H1 (cell line): ENCODE measurements at regions not wholly inside any gene's neighbourhood (a gene's known extent, or its start where the extent isn't known, plus 50 kb on each side); places are given as distances from the start of the nearest gene placed in this dataset.

Source experiments
- CTCF ChIA-PET: fragments of 300-600 bp; sonication (Branson Sonifier 250); formaldehyde crosslinking; loops from one replicate; lab custom pipeline; 2021; ENCODE audit not compliant: partially characterized antibody; lab: Charles Lee
- POLR2A ChIA-PET: fragments of 300-600 bp; sonication (Branson Sonifier 250); formaldehyde crosslinking; loops from one replicate; lab custom pipeline; 2021; ENCODE audit warnings: inconsistent platforms; ENCODE audit not compliant: partially characterized antibody; lab: Charles Lee
- DNase-seq, 2 experiments: peaks; one replicate each; pipeline versions ENCODE4 v3.0.0 to v3.0.0-alpha.2; 2010 to 2022; ENCODE audit warnings: low spot score in 2 of 2, low read depth in 1 of 2, mixed read lengths in 1 of 2
- FAIRE-seq: peaks from 2 replicates; lab custom pipeline; 2011; peaks lifted over from hg19 to GRCh38; lab: Jason Lieb, UNC
- H2AFZ ChIP-seq: 2 replicates; pipeline ENCODE4 v1.8.1; 2012; ENCODE audit warnings: low read length, inconsistent platforms
- H2AK5ac ChIP-seq: 2 replicates; pipeline ENCODE4 v1.6.1; 2013; ENCODE audit warnings: low read depth, low read length
- H2BK120ac ChIP-seq: replicated peaks from 2 replicates; pipeline ENCODE3; 2013; ENCODE audit warnings: low read depth, low read length, inconsistent platforms
- H2BK12ac ChIP-seq: 2 replicates; pipeline ENCODE4 v1.6.1; 2013; ENCODE audit warnings: low read depth, low read length
- H2BK15ac ChIP-seq: 2 replicates; pipeline ENCODE4 v1.6.1; 2013; ENCODE audit warnings: low read length
- H2BK20ac ChIP-seq: 2 replicates; pipeline ENCODE4 v1.6.1; 2013; ENCODE audit warnings: low read length
- H2BK5ac ChIP-seq: 2 replicates; pipeline ENCODE4 v1.6.1; 2013; ENCODE audit warnings: low read depth, low read length
- H3K14ac ChIP-seq: 2 replicates; pipeline ENCODE4 v1.6.1; 2013; ENCODE audit warnings: inconsistent platforms; ENCODE audit not compliant: insufficient read length
- H3K18ac ChIP-seq: 2 replicates; pipeline ENCODE4 v1.6.1; 2013; ENCODE audit warnings: low read length; ENCODE audit errors: extremely low read depth
- H3K23ac ChIP-seq: 2 replicates; pipeline ENCODE4 v1.6.1; 2013; ENCODE audit warnings: inconsistent platforms; ENCODE audit not compliant: insufficient read length
- H3K23me2 ChIP-seq: 2 replicates; pipeline ENCODE4 v1.6.1; 2013; ENCODE audit warnings: low read depth, low read length
- H3K27ac ChIP-seq: 2 replicates; pipeline ENCODE4 v1.6.1; 2011; ENCODE audit warnings: low read depth, low read length, inconsistent platforms
- H3K27me3 ChIP-seq, 4 experiments: replicated peaks in 1 of 4; 1 replicate in 1 of 4; 2 replicates in 3 of 4; pipeline versions ENCODE4 v1.6.1 to v1.8.1; 2011 to 2013; ENCODE audit warnings: low read length in 3 of 4, mild to moderate bottlenecking in 3 of 4, inconsistent platforms in 2 of 4, mixed read lengths in 2 of 4, moderate library complexity in 1 of 4; ENCODE audit not compliant: control insufficient read depth in 3 of 4, insufficient read depth in 3 of 4; ENCODE audit errors: extremely low read depth in 1 of 4
- H3K36me3 ChIP-seq, 4 experiments: 2 replicates each; pipeline versions ENCODE4 v1.6.1 to v1.8.1; 2011 to 2013; ENCODE audit warnings: mild to moderate bottlenecking in 4 of 4, low read length in 3 of 4, moderate library complexity in 2 of 4, control low read depth in 1 of 4, inconsistent platforms in 1 of 4; ENCODE audit not compliant: insufficient read depth in 4 of 4, control insufficient read depth in 2 of 4
- H3K4ac ChIP-seq: replicated peaks from 2 replicates; pipeline ENCODE3; 2013; ENCODE audit warnings: low read length, low read depth, mixed read lengths, inconsistent platforms; ENCODE audit not compliant: insufficient read length
- H3K4me1 ChIP-seq, 4 experiments: replicated peaks in 1 of 4; 1 replicate in 1 of 4; 2 replicates in 3 of 4; pipeline versions ENCODE4 v1.6.1 to v1.8.1; 2011 to 2013; ENCODE audit warnings: low read length in 3 of 4, inconsistent platforms in 2 of 4, mixed read lengths in 1 of 4; ENCODE audit not compliant: insufficient read depth in 4 of 4, control insufficient read depth in 3 of 4
- H3K4me2 ChIP-seq, 2 experiments: 2 replicates each; pipeline versions ENCODE4 v1.6.1 to v1.8.1; 2011 to 2013; ENCODE audit warnings: low read depth in 2 of 2, low read length in 2 of 2, control low read depth in 1 of 2, inconsistent platforms in 1 of 2, mild to moderate bottlenecking in 1 of 2; ENCODE audit not compliant: insufficient read depth in 1 of 2
- H3K4me3 ChIP-seq, 4 experiments: fragments of 200-600, 300-600 bp in 1 of 4; sonication (generic), shearing (Covaris generic), sonication (Bioruptor Twin) in 1 of 4; 2 replicates each; pipeline versions ENCODE4 v1.5.1 to v1.8.1; 2011 to 2016; ENCODE audit warnings: low read length in 4 of 4, low read depth in 3 of 4, control low read depth in 2 of 4, inconsistent platforms in 2 of 4, mild to moderate bottlenecking in 2 of 4, mixed read lengths in 1 of 4, moderate library complexity in 1 of 4; ENCODE audit not compliant: insufficient read depth in 2 of 4; ENCODE audit errors: extremely low read depth in 1 of 4
- H3K56ac ChIP-seq: replicated peaks from 2 replicates; pipeline ENCODE3; 2013; ENCODE audit warnings: low read depth, mild to moderate bottlenecking, mixed read lengths, low read length, inconsistent platforms; ENCODE audit not compliant: insufficient read length
- H3K79me1 ChIP-seq: 2 replicates; pipeline ENCODE4 v1.6.1; 2013; ENCODE audit warnings: low read depth, low read length, control low read depth
- H3K79me2 ChIP-seq, 2 experiments: 2 replicates each; pipeline versions ENCODE4 v1.6.1 to v1.8.1; 2012 to 2013; ENCODE audit warnings: low read length in 2 of 2, mild to moderate bottlenecking in 2 of 2, inconsistent platforms in 1 of 2; ENCODE audit not compliant: insufficient read depth in 2 of 2, control insufficient read depth in 1 of 2
- H3K9ac ChIP-seq, 4 experiments: replicated peaks in 1 of 4; 1 replicate in 1 of 4; 2 replicates in 3 of 4; pipeline versions ENCODE4 v1.6.1 to v1.8.1; 2011 to 2013; ENCODE audit warnings: low read depth in 3 of 4, low read length in 3 of 4, control low read depth in 2 of 4, mild to moderate bottlenecking in 2 of 4, moderate library complexity in 2 of 4, inconsistent platforms in 1 of 4; ENCODE audit errors: extremely low read depth in 1 of 4
- H3K9me3 ChIP-seq, 2 experiments: 2 replicates each; pipeline versions ENCODE4 v1.6.1 to v1.8.1; 2012 to 2013; ENCODE audit warnings: mild to moderate bottlenecking in 2 of 2, moderate library complexity in 2 of 2, control low read depth in 1 of 2, inconsistent platforms in 1 of 2, low read depth in 1 of 2, low read length in 1 of 2, mixed read lengths in 1 of 2; ENCODE audit not compliant: insufficient read depth in 2 of 2
- H4K20me1 ChIP-seq, 2 experiments: replicated peaks in 1 of 2; 2 replicates each; pipeline versions ENCODE3 to v1.8.1; 2011 to 2013; ENCODE audit warnings: inconsistent platforms in 2 of 2, low read length in 2 of 2, mild to moderate bottlenecking in 1 of 2; ENCODE audit not compliant: insufficient read depth in 2 of 2, control insufficient read depth in 1 of 2
- H4K5ac ChIP-seq: 2 replicates; pipeline ENCODE4 v1.6.1; 2013; ENCODE audit warnings: low read length, low read depth, mixed read lengths, inconsistent platforms; ENCODE audit not compliant: insufficient read length
- H4K8ac ChIP-seq: 2 replicates; pipeline ENCODE4 v1.8.0; 2013; ENCODE audit warnings: mild to moderate bottlenecking, moderate library complexity, low read length, inconsistent platforms; ENCODE audit not compliant: insufficient read depth; ENCODE audit errors: extremely low read depth
- H4K91ac ChIP-seq: replicated peaks from 2 replicates; pipeline ENCODE3; 2013; ENCODE audit warnings: low read length, mixed read lengths, inconsistent platforms; ENCODE audit not compliant: insufficient read length
- BCL11A ChIP-seq, 2 experiments: IDR thresholded peaks; one replicate each; pipeline ENCODE4 v1.6.1; 2011; ENCODE audit warnings: low read depth in 2 of 2, low read length in 2 of 2, mild to moderate bottlenecking in 2 of 2
- CHD1 ChIP-seq: IDR thresholded peaks from 2 replicates; pipeline ENCODE4 v1.6.1; 2012; ENCODE audit warnings: low read depth, low read length, improper control_type of control experiment
- FOSL1 ChIP-seq: IDR thresholded peaks from 2 replicates; pipeline ENCODE4 v1.6.1; 2011; ENCODE audit warnings: mild to moderate bottlenecking, low read depth, low read length, moderate library complexity; ENCODE audit not compliant: insufficient read depth
- KDM1A ChIP-seq: fragments of 200-600, 300-600 bp; sonication (generic); IDR thresholded peaks from 2 replicates; pipeline ENCODE4 v1.7.1; 2016; ENCODE audit warnings: mild to moderate bottlenecking, low read length, borderline replicate concordance
- KDM4A ChIP-seq: IDR thresholded peaks from one replicate; pipeline ENCODE4 v1.7.1; 2012; ENCODE audit warnings: low read depth, mild to moderate bottlenecking, moderate library complexity, low read length, inconsistent platforms; ENCODE audit not compliant: severe bottlenecking
- KDM5A ChIP-seq: fragments of 200-600 bp; IDR thresholded peaks from 2 replicates; pipeline ENCODE4 v1.7.1; 2012; ENCODE audit warnings: mild to moderate bottlenecking, low read length, inconsistent platforms, mixed read lengths
- NANOG ChIP-seq: IDR thresholded peaks from 2 replicates; pipeline ENCODE4 v1.6.1; 2011; ENCODE audit warnings: low read length, low read depth, mild to moderate bottlenecking, inconsistent platforms; ENCODE audit not compliant: insufficient read depth, poor library complexity, severe bottlenecking
- PHF8 ChIP-seq: fragments of 200-600 bp; sonication (generic); conservative IDR thresholded peaks from 2 replicates; pipeline ENCODE4 v1.7.1; 2012; ENCODE audit warnings: low read depth, mild to moderate bottlenecking, inconsistent platforms, low read length, moderate library complexity
- RXRA ChIP-seq: IDR thresholded peaks from 2 replicates; pipeline ENCODE4 v1.6.1; 2011; ENCODE audit warnings: low read depth, mild to moderate bottlenecking, low read length, moderate library complexity; ENCODE audit not compliant: insufficient read depth
- SIX5 ChIP-seq: IDR thresholded peaks from 2 replicates; pipeline ENCODE4 v1.6.1; 2011; ENCODE audit warnings: mild to moderate bottlenecking, low read depth, low read length
- SP2 ChIP-seq: IDR thresholded peaks from 2 replicates; pipeline ENCODE4 v1.6.1; 2012; ENCODE audit warnings: mild to moderate bottlenecking, low read length, inconsistent platforms
- SP4 ChIP-seq: IDR thresholded peaks from 2 replicates; pipeline ENCODE4 v1.6.1; 2012; ENCODE audit warnings: low read length, inconsistent platforms
- TAF7 ChIP-seq: optimal IDR thresholded peaks from 2 replicates; pipeline ENCODE3; 2011; ENCODE audit warnings: low read depth, mild to moderate bottlenecking, inconsistent platforms, low read length, moderate library complexity, borderline replicate concordance
- TF ChIP-seq, protein P1 (sequence below), 3 experiments: IDR thresholded peaks; 1 replicate in 2 of 3; 2 replicates in 1 of 3; pipeline versions ENCODE4 v1.5.1 to v1.6.1; 2011; ENCODE audit warnings: low read length in 3 of 3, mild to moderate bottlenecking in 3 of 3, inconsistent platforms in 2 of 3, low read depth in 1 of 3, moderate library complexity in 1 of 3; ENCODE audit not compliant: insufficient read depth in 1 of 3; ENCODE audit errors: control extremely low read depth in 1 of 3

DNA sequence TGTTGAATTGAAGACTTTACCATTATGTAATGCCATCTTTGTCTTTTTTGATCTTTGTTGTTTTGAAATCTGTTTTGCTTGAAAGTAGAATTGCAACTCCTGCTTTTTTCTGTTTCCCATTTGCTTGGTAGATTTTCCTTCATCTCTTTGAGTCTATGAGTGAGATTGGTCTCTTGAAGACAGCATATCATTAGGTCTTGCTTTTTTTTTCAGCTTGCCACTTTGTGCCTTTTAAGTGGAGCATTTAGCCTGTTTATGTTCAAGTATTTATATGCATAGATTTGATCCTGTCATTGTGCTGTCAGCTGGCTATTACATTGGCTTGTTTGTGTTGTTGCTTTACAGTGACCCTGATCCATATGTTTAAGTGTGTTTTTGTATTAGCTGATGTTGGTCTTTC lies 131.8 kb downstream of the ZIC1 start:
- no peak overlapping the region for H3K23ac ChIP-seq
- H2BK15ac ChIP-seq = no peak overlapping the region
- H2BK12ac ChIP-seq = no peak overlapping the region
- H2AK5ac ChIP-seq = no peak overlapping the region
- no peaks in the 10 kb centered on the region for H3K79me1 ChIP-seq
- no peak overlapping the region for H2BK5ac ChIP-seq
- H4K20me1 ChIP-seq = no peaks in the 10 kb centered on the region
- H4K5ac ChIP-seq = no peak overlapping the region
- no peak overlapping the region for H3K9ac ChIP-seq
- H3K4ac ChIP-seq = no peak overlapping the region
- no peak overlapping the region for H4K91ac ChIP-seq
- no peak overlapping the region for H2AFZ ChIP-seq
- H3K14ac ChIP-seq = no peak overlapping the region
- H3K36me3 ChIP-seq = no peaks in the 10 kb centered on the region
- H3K56ac ChIP-seq = no peak overlapping the region
- FAIRE-seq = no peak
- H3K18ac ChIP-seq = no peak overlapping the region
- H3K4me3 ChIP-seq = no peak overlapping the region
- no peaks in the 10 kb centered on the region for H3K27me3 ChIP-seq
- H3K9me3 ChIP-seq = no peaks in the 10 kb centered on the region
- no peaks in the 10 kb centered on the region for H3K23me2 ChIP-seq
- no peak overlapping the region for H3K27ac ChIP-seq
- no peak for DNase-seq
- ChIA-PET CTCF (interaction anchor here (0.6 kb wide), 1 partner anchor 9 kb away, joined by 3 read pairs; no protein-coding TSS in a partner anchor), POLR2A (no interaction called here)
- H2BK20ac ChIP-seq = no peak overlapping the region
- H3K4me1 ChIP-seq = no peaks in the 10 kb centered on the region
- no peaks in the 10 kb centered on the region for H3K79me2 ChIP-seq
- no peak overlapping the region for H2BK120ac ChIP-seq
- H3K4me2 ChIP-seq = no peak overlapping the region
- no peak overlapping the region for H4K8ac ChIP-seq
- TF ChIP-seq SP4 = no peak
- TF ChIP-seq KDM5A = no peak
- no peak for TF ChIP-seq PHF8
- no peak for TF ChIP-seq KDM4A
- no peak for TF ChIP-seq FOSL1
- no peak for TF ChIP-seq SIX5
- TF ChIP-seq TAF7 = no peak
- no peak for TF ChIP-seq RXRA
- no peak for TF ChIP-seq CHD1
- no peak for TF ChIP-seq NANOG
- no peak for TF ChIP-seq KDM1A
- TF ChIP-seq BCL11A (IDR thresholded peaks at IDR 0.05; ENCODE audit: low read depth in 2 of 2, low read length in 2 of 2) = no peak
- TF ChIP-seq, protein P1, sequence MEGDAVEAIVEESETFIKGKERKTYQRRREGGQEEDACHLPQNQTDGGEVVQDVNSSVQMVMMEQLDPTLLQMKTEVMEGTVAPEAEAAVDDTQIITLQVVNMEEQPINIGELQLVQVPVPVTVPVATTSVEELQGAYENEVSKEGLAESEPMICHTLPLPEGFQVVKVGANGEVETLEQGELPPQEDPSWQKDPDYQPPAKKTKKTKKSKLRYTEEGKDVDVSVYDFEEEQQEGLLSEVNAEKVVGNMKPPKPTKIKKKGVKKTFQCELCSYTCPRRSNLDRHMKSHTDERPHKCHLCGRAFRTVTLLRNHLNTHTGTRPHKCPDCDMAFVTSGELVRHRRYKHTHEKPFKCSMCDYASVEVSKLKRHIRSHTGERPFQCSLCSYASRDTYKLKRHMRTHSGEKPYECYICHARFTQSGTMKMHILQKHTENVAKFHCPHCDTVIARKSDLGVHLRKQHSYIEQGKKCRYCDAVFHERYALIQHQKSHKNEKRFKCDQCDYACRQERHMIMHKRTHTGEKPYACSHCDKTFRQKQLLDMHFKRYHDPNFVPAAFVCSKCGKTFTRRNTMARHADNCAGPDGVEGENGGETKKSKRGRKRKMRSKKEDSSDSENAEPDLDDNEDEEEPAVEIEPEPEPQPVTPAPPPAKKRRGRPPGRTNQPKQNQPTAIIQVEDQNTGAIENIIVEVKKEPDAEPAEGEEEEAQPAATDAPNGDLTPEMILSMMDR (IDR thresholded peaks at IDR 0.05; ENCODE audit: control extremely low read depth in 1 of 3, insufficient read depth in 1 of 3, low read depth in 1 of 3, low read length in 3 of 3) = no peak
- no peak for TF ChIP-seq SP2
